ENCODE measurements at regions not wholly inside any gene's neighbourhood (a gene's known extent, or its start where the extent isn't known, plus 50 kb on each side); places are given as distances from the start of the nearest gene placed in this dataset.
"Not testable (repeated sequence)": the region's sequence is repeated elsewhere in the genome, so short reads cannot be mapped to it uniquely, and the experiment has no call there.

GRCh38 chr6:139743664-139744437 is 369.4 kb upstream of the CITED2 start:
- DNase-seq, result no peak

DNA sequence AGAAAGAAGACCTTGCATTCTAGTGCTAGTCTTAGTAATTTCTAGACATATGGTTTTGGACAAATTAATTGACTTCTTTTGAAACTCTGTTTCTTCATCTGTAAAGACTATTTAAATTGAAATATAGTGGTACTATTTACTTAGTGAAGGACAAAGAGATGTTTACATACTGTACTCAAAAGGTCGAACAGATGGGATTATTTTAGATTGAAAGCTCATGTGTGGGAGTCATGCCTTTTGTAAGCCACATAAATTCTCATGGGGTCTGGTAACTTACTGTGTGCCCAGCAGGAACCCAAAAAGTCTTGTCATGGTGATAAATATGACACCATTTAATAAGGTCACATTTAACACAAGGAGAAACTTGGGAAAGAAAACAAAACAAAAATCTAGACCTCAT is 368.2 kb upstream of the CITED2 start:
- no peak for DNase-seq

DNA sequence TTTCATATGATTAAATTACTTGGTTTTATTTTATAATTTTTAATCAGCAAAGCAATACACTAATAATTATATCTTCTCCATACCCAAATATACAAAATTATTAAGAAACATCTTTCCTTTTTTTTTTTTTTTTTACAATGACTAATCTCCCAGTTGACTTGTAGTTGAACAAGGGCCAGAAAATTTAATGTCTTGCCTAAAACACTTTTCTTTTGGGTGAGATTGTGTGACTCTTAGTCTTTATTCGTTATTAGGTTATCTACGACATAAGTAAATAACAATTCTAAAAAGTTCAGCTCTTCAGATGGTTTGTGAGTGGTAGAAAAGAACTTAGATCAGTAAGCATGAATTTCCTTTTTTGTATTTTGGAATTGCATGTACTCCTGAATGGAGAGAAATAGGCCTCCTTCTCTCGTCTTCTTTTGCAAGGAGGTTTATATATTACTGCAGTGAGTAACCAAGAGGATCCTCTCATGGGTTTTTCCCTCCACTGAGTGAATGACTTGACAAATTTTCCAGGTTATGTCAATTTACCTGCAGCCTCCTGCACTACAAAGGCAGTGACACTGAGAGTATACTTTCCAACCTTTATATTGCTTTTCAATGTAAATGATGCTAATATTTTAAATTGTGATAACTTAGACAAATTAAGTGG is 364.5 kb upstream of the CITED2 start:
- no peak for DNase-seq

GRCh38 chr6:139736325-139736906 is 362.0 kb upstream of the CITED2 start:
- DNase-seq, result no peak

- DNase-seq, result no peak
Observed at GRCh38 chr6:139732451-139732850, 358.0 kb upstream of the CITED2 start.

- DNase-seq, result no peak
Observed at GRCh38 chr6:139730340-139730974, 356.0 kb upstream of the CITED2 start.

DNA sequence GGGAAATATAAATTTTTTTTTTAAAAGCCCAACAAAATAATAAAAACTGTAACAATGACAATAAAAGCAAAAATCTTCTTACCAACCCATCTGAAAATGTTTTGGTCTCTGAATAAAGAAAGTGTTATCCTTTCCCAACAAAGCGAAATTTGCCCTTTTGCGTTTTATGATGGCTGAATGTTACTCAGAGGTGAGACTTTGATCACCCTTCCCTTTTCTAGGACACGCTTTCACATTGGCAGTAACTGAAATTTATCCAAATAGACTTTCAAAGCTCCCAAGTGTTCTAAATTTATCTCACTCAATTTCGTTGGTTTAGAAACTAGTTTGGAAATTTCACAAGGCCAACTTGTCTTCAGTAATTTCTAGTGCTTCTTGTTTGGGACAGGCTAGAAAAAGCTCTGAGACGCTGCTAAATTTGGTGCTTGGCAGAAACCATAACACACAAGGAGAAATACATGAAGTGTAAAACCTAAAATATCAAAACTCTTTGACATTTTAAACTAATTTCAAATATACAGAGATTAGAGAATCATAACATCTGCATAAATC is 354.5 kb upstream of the CITED2 start:
- no peak for DNase-seq

- not testable (repeated sequence) for DNase-seq
Observed at GRCh38 chr6:139726272-139726671, 351.8 kb upstream of the CITED2 start.

DNA sequence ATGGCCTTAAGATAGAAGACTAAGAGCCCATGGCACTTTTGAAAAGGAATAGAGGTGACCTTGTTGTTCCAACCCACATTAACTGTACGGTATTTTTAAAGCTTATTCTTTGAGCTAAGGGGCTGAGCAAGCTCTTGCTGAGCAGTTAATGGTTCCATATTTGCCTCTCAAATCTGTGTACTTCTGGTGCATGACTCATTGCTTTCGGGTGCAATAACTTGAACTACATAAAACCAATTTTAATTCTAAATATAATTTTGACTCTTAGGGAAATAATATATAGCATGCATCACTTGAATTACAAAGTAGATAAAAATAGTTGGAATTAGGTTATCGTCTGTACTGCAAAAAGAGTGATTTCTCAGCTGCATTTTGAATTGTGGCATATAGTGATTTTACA is 348.1 kb upstream of the CITED2 start:
- no peak for DNase-seq

GRCh38 chr6:139721954-139722353 is 347.5 kb upstream of the CITED2 start:
- no peak for DNase-seq

DNA sequence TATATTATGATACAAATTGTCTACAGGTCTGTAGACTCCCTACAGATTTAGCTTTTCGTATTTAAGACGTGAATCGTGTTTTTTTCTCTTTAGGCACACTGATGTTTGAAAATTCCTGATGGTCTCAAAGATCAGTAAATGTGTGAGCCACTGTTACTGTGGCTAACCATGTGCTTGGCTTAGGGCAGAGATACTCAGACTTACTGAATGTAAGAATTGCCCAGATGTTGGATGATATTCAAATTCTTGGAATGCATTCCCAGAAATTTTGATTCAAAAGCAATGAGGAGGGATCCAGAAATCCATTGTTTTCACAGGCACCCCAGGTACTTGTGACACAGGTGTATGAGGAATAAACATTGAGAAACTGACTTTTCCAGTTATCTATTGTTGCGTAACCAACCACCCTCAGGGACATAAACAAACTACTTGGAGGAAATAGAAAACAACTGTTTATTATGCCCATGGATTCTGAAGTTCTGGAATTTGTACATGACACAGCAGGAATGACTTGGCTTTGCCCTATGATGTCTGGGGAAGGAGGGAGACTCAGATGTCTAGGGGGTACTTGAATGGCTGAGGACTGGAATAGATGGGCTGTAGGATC is 339.6 kb upstream of the CITED2 start:
- no peak for DNase-seq

GRCh38 chr6:139713424-139713823 is 339.0 kb upstream of the CITED2 start:
- no peak for DNase-seq

DNA sequence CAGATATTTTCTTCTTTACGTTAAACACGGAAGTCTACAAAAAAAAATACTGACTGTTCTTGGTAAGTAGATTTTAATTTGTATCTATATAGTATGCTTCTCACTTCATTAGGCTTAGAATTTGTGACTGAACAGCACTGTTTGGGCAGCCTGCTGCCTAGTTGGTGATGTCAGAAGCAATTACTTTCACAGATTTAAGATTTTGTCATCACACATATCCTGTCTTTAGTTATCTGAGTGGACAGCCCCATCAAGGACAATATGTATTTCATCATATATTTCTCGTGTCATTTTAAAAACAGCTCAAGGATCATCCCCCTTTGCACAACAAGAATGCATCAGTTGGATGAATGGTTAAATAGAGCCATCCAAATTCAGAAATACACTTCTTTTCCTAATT is 338.4 kb upstream of the CITED2 start:
- DNase-seq, result no peak

DNA sequence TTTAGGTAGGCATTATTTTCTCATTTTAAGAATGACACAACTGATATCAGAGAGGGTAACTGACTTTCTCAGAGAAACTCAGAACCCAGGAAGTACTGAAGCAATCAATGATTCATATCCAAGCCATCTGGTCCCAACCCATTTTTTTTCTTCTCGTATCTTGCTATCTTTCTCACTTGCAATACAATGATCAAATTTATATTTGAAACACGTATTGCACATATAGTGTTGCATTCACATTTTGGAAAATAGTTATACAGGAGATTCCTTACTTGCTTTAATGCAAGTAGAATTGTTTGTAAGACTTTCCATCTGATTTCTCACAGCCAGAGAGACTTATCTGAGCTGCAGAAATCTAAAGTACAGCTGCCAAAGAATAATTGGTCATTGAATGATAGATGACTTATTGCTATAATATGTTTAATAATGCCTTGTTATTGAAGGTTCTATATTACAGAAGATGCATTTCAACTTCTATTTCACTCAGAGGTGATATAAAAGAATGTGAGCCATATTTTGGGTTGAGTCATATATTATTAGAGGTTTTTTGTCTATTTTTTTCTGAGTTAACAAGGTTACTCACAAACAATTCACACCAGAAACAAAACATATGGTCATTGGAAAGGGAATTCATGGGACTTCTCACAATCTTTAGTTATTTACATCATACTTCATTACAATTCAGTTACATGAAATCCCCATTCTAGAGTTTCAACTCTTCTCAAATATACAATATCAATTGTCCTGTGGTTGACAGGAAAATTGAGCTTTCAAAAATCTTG is 337.5 kb upstream of the CITED2 start:
- no peak for DNase-seq

GRCh38 chr6:139710556-139710955 is 336.1 kb upstream of the CITED2 start:
- DNase-seq, result no peak

GRCh38 chr6:139708337-139709199 is 334.1 kb upstream of the CITED2 start:
- no peak for DNase-seq

GRCh38 chr6:139706912-139707311 is 332.5 kb upstream of the CITED2 start:
- no peak for DNase-seq

DNA sequence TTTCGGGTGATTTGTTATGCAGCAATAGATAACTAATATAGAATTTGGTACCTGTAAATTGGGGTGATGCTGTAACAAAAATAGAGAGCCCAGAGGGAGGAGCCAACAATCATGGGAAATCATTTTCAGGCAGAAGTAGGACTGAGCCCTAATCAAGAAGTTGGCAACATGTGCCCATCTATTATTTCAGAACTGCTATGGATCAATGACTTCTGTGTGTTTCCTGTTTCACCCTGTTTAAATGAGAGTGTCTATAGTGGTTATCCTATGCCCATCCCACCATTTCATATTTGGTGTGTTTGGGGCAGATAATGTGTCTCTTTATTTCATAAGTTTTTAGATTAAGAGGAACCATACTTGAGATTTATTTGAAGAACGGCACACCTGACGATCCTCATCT is 330.8 kb upstream of the CITED2 start:
- DNase-seq, result no peak

- no peak for DNase-seq
Observed at GRCh38 chr6:139703780-139704179, 329.3 kb upstream of the CITED2 start.

GRCh38 chr6:139702706-139703105 is 328.3 kb upstream of the CITED2 start:
- no peak for DNase-seq

DNA sequence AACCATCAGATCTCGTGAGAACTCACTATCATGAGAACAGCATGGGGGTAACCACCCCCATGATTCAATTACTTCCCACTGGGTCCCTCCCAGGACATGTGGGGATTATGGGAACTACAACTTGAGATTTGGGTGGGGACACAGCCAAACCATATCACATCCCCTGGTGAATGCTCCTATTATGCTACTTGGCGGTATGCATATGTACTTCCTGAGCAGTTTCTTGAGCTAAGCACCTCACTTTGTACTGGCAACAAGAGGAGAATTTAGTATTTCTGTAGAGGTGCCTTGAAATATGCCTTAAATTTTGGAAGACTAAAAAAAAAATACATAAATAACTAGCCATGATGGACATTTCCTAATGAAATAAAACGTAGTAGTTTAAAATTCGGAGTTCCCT is 327.2 kb upstream of the CITED2 start:
- DNase-seq, result no peak
